CD4-positive, alpha-beta T cell (primary cell): ENCODE measurements at regions not wholly inside any gene's neighbourhood (a gene's known extent, or its start where the extent isn't known, plus 50 kb on each side); places are given as distances from the start of the nearest gene placed in this dataset.

Experiments used
- ATAC-seq: fragments of 200-7000 bp; cut with Tn5 transposase; one replicate; pipeline ENCODE4 v1.10.0; 2022; ENCODE audit warnings: mild to moderate bottlenecking; ENCODE audit not compliant: poor library complexity
- CTCF ChIA-PET: fragments of 350-600 bp; sonication (Branson Sonifier 250); formaldehyde crosslinking; loops from one replicate; lab custom pipeline; 2021; ENCODE audit warnings: antibody characterized with exemption, inconsistent platforms; lab: Charles Lee
- POLR2A ChIA-PET: fragments of 350-600 bp; sonication (Branson Sonifier 250); formaldehyde crosslinking; loops from one replicate; lab custom pipeline; 2021; ENCODE audit warnings: antibody characterized with exemption, inconsistent platforms; lab: Charles Lee
- DNase-seq, 14 experiments: peaks; one replicate each; pipeline ENCODE4 v3.0.0-alpha.2; 2013 to 2020; ENCODE audit warnings: mixed read lengths in 2 of 14
- H3K27ac ChIP-seq, 2 donors: one replicate each; pipeline versions ENCODE4 v1.5.1 to v1.7.0; 2013; ENCODE audit warnings: low read length in 2 of 2, low read depth in 1 of 2, mild to moderate bottlenecking in 1 of 2
- H3K27me3 ChIP-seq, 2 experiments: 1 replicate in 1 of 2; 2 replicates in 1 of 2; pipeline versions ENCODE4 v1.6.1 to v1.7.0; 2013; ENCODE audit warnings: low read length in 2 of 2, control low read depth in 1 of 2, mild to moderate bottlenecking in 1 of 2, moderate library complexity in 1 of 2; ENCODE audit not compliant: insufficient read depth in 2 of 2, control insufficient read depth in 1 of 2
- H3K36me3 ChIP-seq: one replicate; pipeline ENCODE4 v1.6.1; 2013; ENCODE audit warnings: low read length, control low read depth; ENCODE audit not compliant: insufficient read depth
- H3K4me1 ChIP-seq: one replicate; pipeline ENCODE4 v1.6.1; 2013; ENCODE audit warnings: low read length, control low read depth; ENCODE audit not compliant: insufficient read depth
- H3K4me3 ChIP-seq: one replicate; pipeline ENCODE4 v1.5.1; 2013; ENCODE audit warnings: mild to moderate bottlenecking, low read length, moderate library complexity
- H3K9me3 ChIP-seq, 2 experiments: 1 replicate in 1 of 2; 2 replicates in 1 of 2; pipeline versions ENCODE4 v1.6.1 to v1.7.0; 2013; ENCODE audit warnings: low read length in 2 of 2, mild to moderate bottlenecking in 2 of 2, control low read depth in 1 of 2, moderate library complexity in 1 of 2; ENCODE audit not compliant: control insufficient read depth in 1 of 2, insufficient read depth in 1 of 2
- H3K27ac Mint-ChIP-seq: one replicate; pipeline ENCODE4 v1.8.0; 2020; ENCODE audit warnings: mixed read lengths
- H3K27me3 Mint-ChIP-seq: one replicate; pipeline ENCODE4 v1.8.0; 2021; ENCODE audit warnings: mixed read lengths
- H3K36me3 Mint-ChIP-seq: one replicate; pipeline ENCODE4 v1.8.0; 2021; ENCODE audit warnings: low read depth, mixed read lengths
- H3K4me1 Mint-ChIP-seq: one replicate; pipeline ENCODE4 v1.8.0; 2021; ENCODE audit warnings: low read depth, mixed read lengths
- H3K4me3 Mint-ChIP-seq: one replicate; pipeline ENCODE4 v1.8.0; 2020; ENCODE audit warnings: mild to moderate bottlenecking, mixed read lengths
- H3K9me3 Mint-ChIP-seq: one replicate; pipeline ENCODE4 v1.8.0; 2020; ENCODE audit warnings: mixed read lengths
- intact Hi-C, 2 experiments: fragments of 100-400 bp; cut with DNase I in 1 of 2; cut with micrococcal nuclease in 1 of 2; formaldehyde crosslinking; loops; one replicate each; pipeline versions ENCODE4 v1.15.1 to v1.9.0; 2023 to 2025; cut with DNase I, micrococcal nuclease
- TF ChIP-seq, protein P1 (sequence below): fragments of 200-600 bp; IDR thresholded peaks from one replicate; pipeline ENCODE4 v1.8.0; 2022; ENCODE audit warnings: antibody characterized with exemption, mild to moderate bottlenecking

DNA sequence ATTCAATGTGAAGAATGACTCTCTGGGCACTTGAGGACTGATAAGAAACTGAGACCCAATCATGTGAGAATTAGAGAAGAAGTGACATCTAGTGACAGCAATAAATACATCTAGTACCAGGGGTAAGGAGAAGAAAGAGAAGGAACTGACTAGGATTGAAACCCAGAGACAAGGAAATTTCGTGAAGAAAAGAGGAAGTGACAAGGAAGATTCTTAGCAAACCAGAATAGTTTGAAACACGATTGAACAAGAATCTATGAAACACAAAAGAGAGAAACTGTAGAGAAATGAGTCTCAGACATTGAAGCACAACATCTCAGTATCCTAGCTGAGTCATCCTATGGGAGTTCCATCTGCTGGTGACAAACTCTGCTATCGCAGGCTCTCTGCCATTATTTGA lies 571.9 kb upstream of the PKDCC start:
- ChIA-PET CTCF (no interaction called here), POLR2A (no interaction called here)
- H3K27me3 ChIP-seq: no peaks in the 10 kb centered on the region
- DNase-seq: peak in 2 of 14 experiments; percentile 2 to 3
- H3K4me1 ChIP-seq: no peaks in the 10 kb centered on the region
- H3K9me3 ChIP-seq: peaks cover 0 to 4% of the 10 kb centered on the region in 2 experiments
- H3K27ac ChIP-seq: no peak overlapping the region
- Mint-ChIP-seq H3K4me3 (no peak overlapping the region), H3K27ac (no peak overlapping the region), H3K9me3 (peaks cover 1% of the 10 kb centered on the region), H3K4me1 (no peaks in the 10 kb centered on the region), H3K27me3 (no peaks in the 10 kb centered on the region), H3K36me3 (no peaks in the 10 kb centered on the region)
- ATAC-seq: no peak
- intact Hi-C loops: no loop called here
- H3K4me3 ChIP-seq: no peak overlapping the region
- TF ChIP-seq, protein P1, sequence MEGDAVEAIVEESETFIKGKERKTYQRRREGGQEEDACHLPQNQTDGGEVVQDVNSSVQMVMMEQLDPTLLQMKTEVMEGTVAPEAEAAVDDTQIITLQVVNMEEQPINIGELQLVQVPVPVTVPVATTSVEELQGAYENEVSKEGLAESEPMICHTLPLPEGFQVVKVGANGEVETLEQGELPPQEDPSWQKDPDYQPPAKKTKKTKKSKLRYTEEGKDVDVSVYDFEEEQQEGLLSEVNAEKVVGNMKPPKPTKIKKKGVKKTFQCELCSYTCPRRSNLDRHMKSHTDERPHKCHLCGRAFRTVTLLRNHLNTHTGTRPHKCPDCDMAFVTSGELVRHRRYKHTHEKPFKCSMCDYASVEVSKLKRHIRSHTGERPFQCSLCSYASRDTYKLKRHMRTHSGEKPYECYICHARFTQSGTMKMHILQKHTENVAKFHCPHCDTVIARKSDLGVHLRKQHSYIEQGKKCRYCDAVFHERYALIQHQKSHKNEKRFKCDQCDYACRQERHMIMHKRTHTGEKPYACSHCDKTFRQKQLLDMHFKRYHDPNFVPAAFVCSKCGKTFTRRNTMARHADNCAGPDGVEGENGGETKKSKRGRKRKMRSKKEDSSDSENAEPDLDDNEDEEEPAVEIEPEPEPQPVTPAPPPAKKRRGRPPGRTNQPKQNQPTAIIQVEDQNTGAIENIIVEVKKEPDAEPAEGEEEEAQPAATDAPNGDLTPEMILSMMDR: no peak
- no peaks in the 10 kb centered on the region for H3K36me3 ChIP-seq

DNA sequence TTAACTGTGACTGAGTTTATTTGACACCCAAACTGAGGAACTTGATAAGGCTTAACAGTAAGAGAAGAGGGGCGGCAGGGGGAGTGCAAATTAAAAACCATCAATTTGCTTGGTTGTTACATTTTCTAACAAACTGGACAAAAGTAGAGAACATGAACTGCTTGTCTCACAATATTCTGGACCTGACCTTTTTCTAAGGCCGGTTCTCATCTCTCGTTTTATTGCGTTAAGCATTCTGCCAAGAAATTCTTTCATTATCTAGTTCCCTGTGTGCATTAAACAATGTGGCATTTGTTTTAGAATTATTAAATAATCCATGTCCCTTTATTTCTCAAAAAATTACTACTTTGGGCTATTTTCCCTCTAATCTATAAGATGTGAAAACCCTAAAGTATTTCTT lies 565.2 kb upstream of the PKDCC start:
- ATAC-seq: no peak
- H3K27ac ChIP-seq: no peak overlapping the region
- no peak overlapping the region for H3K4me3 ChIP-seq
- TF ChIP-seq, protein P1: no peak
- no peaks in the 10 kb centered on the region for H3K27me3 Mint-ChIP-seq
- intact Hi-C loops: no loop called here
- H3K9me3 ChIP-seq: no peaks in the 10 kb centered on the region
- H3K9me3 Mint-ChIP-seq: peaks cover 11% of the 10 kb centered on the region
- H3K27ac Mint-ChIP-seq: no peak overlapping the region
- H3K4me3 Mint-ChIP-seq: no peak overlapping the region
- no peaks in the 10 kb centered on the region for H3K27me3 ChIP-seq
- H3K36me3 ChIP-seq: no peaks in the 10 kb centered on the region
- no peaks in the 10 kb centered on the region for H3K4me1 Mint-ChIP-seq
- DNase-seq: no peak
- ChIA-PET CTCF (no interaction called here), POLR2A (no interaction called here)
- no peaks in the 10 kb centered on the region for H3K4me1 ChIP-seq
- H3K36me3 Mint-ChIP-seq: no peaks in the 10 kb centered on the region

DNA sequence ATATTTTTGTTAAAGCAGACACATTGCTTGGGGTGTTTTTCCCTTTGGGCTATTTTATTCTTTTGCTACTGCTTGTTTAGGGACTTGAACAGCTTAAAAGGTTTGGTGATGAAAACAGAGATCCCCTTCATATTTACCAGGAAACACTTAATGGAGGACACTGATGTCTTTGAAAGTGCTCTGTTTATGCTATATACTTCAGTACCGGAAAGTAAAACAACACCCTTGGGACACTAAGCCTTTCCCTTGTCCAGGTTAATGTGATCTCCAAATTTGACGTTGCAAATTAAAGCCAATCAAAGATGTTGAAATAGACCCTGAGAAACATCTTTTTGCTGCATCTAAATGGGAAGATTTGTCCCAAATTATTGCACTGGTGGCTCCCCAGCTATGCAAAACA lies 564.6 kb upstream of the PKDCC start:
- no peak for ATAC-seq
- Histone ChIP-seq H3K27ac (no peak overlapping the region), H3K36me3 (no peaks in the 10 kb centered on the region), H3K9me3 (no peaks in the 10 kb centered on the region), H3K4me3 (no peak overlapping the region), H3K4me1 (no peaks in the 10 kb centered on the region), H3K27me3 (no peaks in the 10 kb centered on the region)
- no peak for DNase-seq
- Mint-ChIP-seq H3K27ac (no peak overlapping the region), H3K4me3 (no peak overlapping the region), H3K27me3 (no peaks in the 10 kb centered on the region), H3K9me3 (peaks cover 11% of the 10 kb centered on the region), H3K36me3 (no peaks in the 10 kb centered on the region), H3K4me1 (no peaks in the 10 kb centered on the region)
- intact Hi-C loops: no loop called here
- ChIA-PET POLR2A (no interaction called here), CTCF (no interaction called here)
- TF ChIP-seq, protein P1: no peak
